ENCODE measurements at regions not wholly inside any gene's neighbourhood (a gene's known extent, or its start where the extent isn't known, plus 50 kb on each side); places are given as distances from the start of the nearest gene placed in this dataset.

- TF ChIP-seq CHD7 (IDR thresholded peaks at IDR 0.05; ENCODE audit: insufficient replicate concordance, low read length), result no peak
- TF ChIP-seq SUZ12 (IDR thresholded peaks at IDR 0.05; ENCODE audit: low read length), result no peak
Observed at GRCh38 chr9:31144614-31145013, 1239.8 kb upstream of the ACO1 start (continued).
